D721Med (cell line): ENCODE measurements at regions not wholly inside any gene's neighbourhood (a gene's known extent, or its start where the extent isn't known, plus 50 kb on each side); places are given as distances from the start of the nearest gene placed in this dataset.
"Not testable (repeated sequence)": the region's sequence is repeated elsewhere in the genome, so short reads cannot be mapped to it uniquely, and the experiment has no call there.

Experiments used
- DNase-seq: peaks from one replicate; pipeline ENCODE4 v3.0.0; 2011; ENCODE audit warnings: low spot score; ENCODE audit not compliant: insufficient read length
- FAIRE-seq: peaks from 2 replicates; lab custom pipeline; 2011; peaks lifted over from hg19 to GRCh38; lab: Jason Lieb, UNC
- CTCF ChIP-seq: IDR thresholded peaks from 2 replicates; pipeline ENCODE4 v1.5.1; 2012; ENCODE audit warnings: mild to moderate bottlenecking, control low read depth; ENCODE audit not compliant: insufficient read depth; ENCODE audit errors: missing control alignments

- FAIRE-seq: no peak
- DNase-seq: no peak
- no peak for TF ChIP-seq CTCF
Observed at GRCh38 chr6:22766979-22767378, 197.6 kb downstream of the HDGFL1 start.

GRCh38 chr6:22770054-22770453 is 200.7 kb downstream of the HDGFL1 start:
- FAIRE-seq (no peak), DNase-seq (no peak)
- TF ChIP-seq CTCF: no peak

GRCh38 chr6:22774129-22774528 is 204.8 kb downstream of the HDGFL1 start:
- DNase-seq: no peak
- no peak for FAIRE-seq
- TF ChIP-seq CTCF: no peak

GRCh38 chr6:22778438-22778837 is 209.1 kb downstream of the HDGFL1 start:
- FAIRE-seq, DNase-seq: not testable (repeated sequence)

GRCh38 chr6:22779062-22779461 is 209.7 kb downstream of the HDGFL1 start:
- DNase-seq (no peak), FAIRE-seq (no peak)
- no peak for TF ChIP-seq CTCF

- DNase-seq (no peak), FAIRE-seq (no peak)
- no peak for TF ChIP-seq CTCF
Observed at GRCh38 chr6:22783931-22784330, 214.6 kb downstream of the HDGFL1 start.

GRCh38 chr6:22784601-22785410 is 215.4 kb downstream of the HDGFL1 start:
- TF ChIP-seq CTCF: no peak
- no peak for DNase-seq

More at GRCh38 chr6:22784601-22785410, 215.4 kb downstream of the HDGFL1 start:
- FAIRE-seq: no peak
